H9 (cell line): ENCODE measurements at regions not wholly inside any gene's neighbourhood (a gene's known extent, or its start where the extent isn't known, plus 50 kb on each side); places are given as distances from the start of the nearest gene placed in this dataset.

Experiments
- DNase-seq: peaks from one replicate; pipeline ENCODE4 v3.0.0-alpha.2; 2017
- H2AFZ ChIP-seq: one replicate; pipeline ENCODE4 v1.6.1; 2013; ENCODE audit warnings: mild to moderate bottlenecking, low read length, control low read depth, moderate library complexity
- H2AK5ac ChIP-seq: 2 replicates; pipeline ENCODE4 v1.6.1; 2013; ENCODE audit warnings: low read length, control low read depth, mixed read lengths; ENCODE audit not compliant: insufficient read length
- H2BK120ac ChIP-seq: one replicate; pipeline ENCODE4 v1.6.1; 2013; ENCODE audit warnings: low read depth, mild to moderate bottlenecking, low read length, control low read depth, inconsistent platforms; ENCODE audit not compliant: poor library complexity, severe bottlenecking
- H2BK12ac ChIP-seq: 2 replicates; pipeline ENCODE4 v1.6.1; 2013; ENCODE audit warnings: low read length, control low read depth, mixed read lengths, low read depth; ENCODE audit not compliant: insufficient read length
- H2BK15ac ChIP-seq: 2 replicates; pipeline ENCODE4 v1.6.1; 2013; ENCODE audit warnings: low read depth, low read length, control low read depth
- H2BK20ac ChIP-seq: one replicate; pipeline ENCODE4 v1.6.1; 2013; ENCODE audit warnings: low read depth, mild to moderate bottlenecking, low read length, control low read depth, inconsistent platforms; ENCODE audit not compliant: poor library complexity, severe bottlenecking
- H2BK5ac ChIP-seq: 2 replicates; pipeline ENCODE4 v1.6.1; 2013; ENCODE audit warnings: low read length, control low read depth, mixed read lengths; ENCODE audit not compliant: insufficient read length
- H3K14ac ChIP-seq: 2 replicates; pipeline ENCODE4 v1.6.1; 2013; ENCODE audit warnings: low read length, control low read depth; ENCODE audit not compliant: insufficient read depth
- H3K18ac ChIP-seq: 2 replicates; pipeline ENCODE4 v1.6.1; 2013; ENCODE audit warnings: low read depth, mild to moderate bottlenecking, mixed read lengths, low read length, control low read depth; ENCODE audit not compliant: insufficient read length
- H3K23ac ChIP-seq: 2 replicates; pipeline ENCODE4 v1.6.1; 2013; ENCODE audit warnings: low read length, control low read depth, mixed read lengths, low read depth; ENCODE audit not compliant: insufficient read length
- H3K23me2 ChIP-seq: 2 replicates; pipeline ENCODE4 v1.6.1; 2013; ENCODE audit warnings: low read depth, mild to moderate bottlenecking, mixed read lengths, low read length, control low read depth; ENCODE audit not compliant: insufficient read length, poor library complexity, severe bottlenecking
- H3K27ac ChIP-seq: 2 replicates; pipeline ENCODE4 v1.5.1; 2013; ENCODE audit warnings: low read length, control low read depth, mixed read lengths, low read depth; ENCODE audit not compliant: insufficient read length
- H3K27me3 ChIP-seq: 2 replicates; pipeline ENCODE4 v1.6.1; 2013; ENCODE audit warnings: low read length, control low read depth, inconsistent platforms; ENCODE audit not compliant: insufficient read depth
- H3K4ac ChIP-seq: 2 replicates; pipeline ENCODE4 v1.6.1; 2013; ENCODE audit warnings: low read depth, mild to moderate bottlenecking, control low read depth, inconsistent platforms, low read length, moderate library complexity
- H3K4me1 ChIP-seq: 2 replicates; pipeline ENCODE4 v1.6.1; 2013; ENCODE audit warnings: low read length, control low read depth, inconsistent platforms; ENCODE audit not compliant: insufficient read depth
- H3K4me2 ChIP-seq: 2 replicates; pipeline ENCODE4 v1.6.1; 2013; ENCODE audit warnings: low read length, control low read depth, mixed read lengths; ENCODE audit not compliant: insufficient read length, insufficient read depth
- H3K56ac ChIP-seq: 2 replicates; pipeline ENCODE4 v1.6.1; 2013; ENCODE audit warnings: low read depth, mild to moderate bottlenecking, mixed read lengths, low read length, control low read depth; ENCODE audit not compliant: insufficient read length
- H3K79me1 ChIP-seq: 2 replicates; pipeline ENCODE4 v1.6.1; 2013; ENCODE audit warnings: low read depth, mild to moderate bottlenecking, moderate library complexity, low read length, control low read depth, inconsistent platforms; ENCODE audit not compliant: insufficient read depth, poor library complexity, severe bottlenecking
- H3K79me2 ChIP-seq: 2 replicates; pipeline ENCODE4 v1.6.1; 2013; ENCODE audit warnings: low read length, control low read depth, inconsistent platforms; ENCODE audit not compliant: insufficient read depth
- H3K9ac ChIP-seq: 2 replicates; pipeline ENCODE4 v1.6.1; 2013; ENCODE audit warnings: low read length, control low read depth, mixed read lengths; ENCODE audit not compliant: insufficient read length; ENCODE audit errors: extremely low read depth
- H3K9me3 ChIP-seq: one replicate; pipeline ENCODE4 v1.6.1; 2013; ENCODE audit warnings: low read depth, low read length, inconsistent platforms; ENCODE audit not compliant: control insufficient read depth
- H3T11ph ChIP-seq: one replicate; pipeline ENCODE4 v1.6.1; 2013; ENCODE audit warnings: mild to moderate bottlenecking, low read length, control low read depth, inconsistent platforms
- H4K20me1 ChIP-seq: one replicate; pipeline ENCODE4 v1.6.1; 2013; ENCODE audit not compliant: control insufficient read depth, insufficient read length, insufficient read depth
- H4K5ac ChIP-seq: 2 replicates; pipeline ENCODE4 v1.6.1; 2013; ENCODE audit warnings: low read depth, mild to moderate bottlenecking, mixed read lengths, low read length, control low read depth; ENCODE audit not compliant: insufficient read length
- H4K8ac ChIP-seq: replicated peaks from 2 replicates; pipeline ENCODE4 v1.6.1; 2013; ENCODE audit warnings: low read length, control low read depth, mixed read lengths, low read depth; ENCODE audit not compliant: insufficient read length
- H4K91ac ChIP-seq: 2 replicates; pipeline ENCODE4 v1.6.1; 2013; ENCODE audit warnings: low read depth, mild to moderate bottlenecking, moderate library complexity, mixed read lengths, low read length, control low read depth; ENCODE audit not compliant: insufficient read length
- H3K27ac Mint-ChIP-seq, 3 experiments: 2 replicates in 2 of 3; 3 replicates in 1 of 3; pipeline ENCODE4 v1.8.0; 2020 to 2021; ENCODE audit warnings: mixed read lengths in 3 of 3, mild to moderate bottlenecking in 1 of 3, moderate library complexity in 1 of 3
- H3K27me3 Mint-ChIP-seq: 2 replicates; pipeline ENCODE4 v1.8.0; 2021; ENCODE audit warnings: low read depth, mild to moderate bottlenecking, moderate library complexity, mixed read lengths
- H3K36me3 Mint-ChIP-seq, 3 experiments: 2 replicates in 2 of 3; 3 replicates in 1 of 3; pipeline ENCODE4 v1.8.0; 2020 to 2021; ENCODE audit warnings: low read depth in 3 of 3, mixed read lengths in 3 of 3; ENCODE audit not compliant: insufficient read depth in 1 of 3
- H3K4me1 Mint-ChIP-seq, 2 experiments: 2 replicates each; pipeline ENCODE4 v1.8.0; 2020; ENCODE audit warnings: mixed read lengths in 2 of 2
- H3K4me3 Mint-ChIP-seq, 2 experiments: 2 replicates in 1 of 2; 3 replicates in 1 of 2; pipeline ENCODE4 v1.8.0; 2020 to 2021; ENCODE audit warnings: mild to moderate bottlenecking in 2 of 2, mixed read lengths in 2 of 2, moderate library complexity in 1 of 2
- H3K9me3 Mint-ChIP-seq, 2 experiments: 2 replicates in 1 of 2; 3 replicates in 1 of 2; pipeline ENCODE4 v1.8.0; 2020; ENCODE audit warnings: mild to moderate bottlenecking in 2 of 2, mixed read lengths in 2 of 2, moderate library complexity in 1 of 2
- CTCF ChIP-seq: fragments of 200-600 bp; sonication (generic); conservative IDR thresholded peaks from 3 replicates; pipeline ENCODE4 v1.8.0; 2021; ENCODE audit warnings: antibody characterized with exemption, mild to moderate bottlenecking
- WGBS: extraction: QIAGEN DNeasy Blood & Tissue Kit; methylation state at CpG from one replicate; pipeline ENCODE4 v1.1.7; 2013; ENCODE audit warnings: missing lambda C conversion rate, low lambda C conversion rate, mixed read lengths; ENCODE audit not compliant: insufficient read length; ENCODE audit errors: extremely low coverage; 5-methylcytosine and 5-hydroxymethylcytosine counted together

- TF ChIP-seq CTCF, result no peak
These were observed 199.1 kb upstream of the KCTD7 start for GRCh38 chr7:66429498-66430163.

More at GRCh38 chr7:66429498-66430163, 199.1 kb upstream of the KCTD7 start:
- H2BK20ac ChIP-seq, result no peak overlapping the region
- H4K20me1 ChIP-seq, result no peaks in the 10 kb centered on the region
- H3K27ac ChIP-seq, result no peak overlapping the region
- H4K8ac ChIP-seq, result no peak overlapping the region
- H3K79me1 ChIP-seq, result no peaks in the 10 kb centered on the region
- DNase-seq, result no peak
- no peak overlapping the region for H2BK15ac ChIP-seq
- Mint-ChIP-seq H3K36me3 (no peaks in the 10 kb centered on the region; a peak in 2 of 7 replicates), H3K27ac (no peak overlapping the region; a peak in 1 of 7 replicates), H3K4me1 (no peaks in the 10 kb centered on the region), H3K27me3 (no peaks in the 10 kb centered on the region), H3K9me3 (no peaks in the 10 kb centered on the region), H3K4me3 (no peak overlapping the region)
- no peak overlapping the region for H3K14ac ChIP-seq
- no peak overlapping the region for H2BK12ac ChIP-seq
- H3K18ac ChIP-seq, result no peak overlapping the region
- no peaks in the 10 kb centered on the region for H3K9me3 ChIP-seq
- no peak overlapping the region for H4K5ac ChIP-seq
- H3K4ac ChIP-seq, result no peak overlapping the region
- H2BK120ac ChIP-seq, result no peak overlapping the region
- no peaks in the 10 kb centered on the region for H3K23me2 ChIP-seq
- no CpG with 5 or more reads among the region's 4 CpGs for WGBS
- H2BK5ac ChIP-seq, result no peak overlapping the region
- H2AK5ac ChIP-seq, result no peak overlapping the region
- no peak overlapping the region for H4K91ac ChIP-seq
- no peak overlapping the region for H3T11ph ChIP-seq
- no peaks in the 10 kb centered on the region for H3K27me3 ChIP-seq
- H3K4me1 ChIP-seq, result no peaks in the 10 kb centered on the region
- H3K9ac ChIP-seq, result no peak overlapping the region
- no peak overlapping the region for H3K23ac ChIP-seq
- no peaks in the 10 kb centered on the region for H3K79me2 ChIP-seq
- H3K56ac ChIP-seq, result no peak overlapping the region
- H2AFZ ChIP-seq, result no peak overlapping the region
- no peak overlapping the region for H3K4me2 ChIP-seq
